ENCODE measurements at regions not wholly inside any gene's neighbourhood (a gene's known extent, or its start where the extent isn't known, plus 50 kb on each side); places are given as distances from the start of the nearest gene placed in this dataset.
A peak's percentile ranks its signal among the peaks of the same experiment; 100 is the strongest.

- Mint-ChIP-seq H3K4me1 (ENCODE audit: low read depth in 2 of 2) (peaks cover 0 to 4% of the 10 kb centered on the region in 2 donors), H3K4me3 (no peak overlapping the region), H3K9me3 (no peaks in the 10 kb centered on the region), H3K27me3 (no peaks in the 10 kb centered on the region), H3K27ac (no peak overlapping the region), H3K36me3 (ENCODE audit: insufficient read depth) (no peaks in the 10 kb centered on the region)
- DNase-seq (no peak), ATAC-seq (replicated peaks) (no peak)
Observed at GRCh38 chr12:14264778-14265177, 100.7 kb upstream of the ATF7IP start.

DNA sequence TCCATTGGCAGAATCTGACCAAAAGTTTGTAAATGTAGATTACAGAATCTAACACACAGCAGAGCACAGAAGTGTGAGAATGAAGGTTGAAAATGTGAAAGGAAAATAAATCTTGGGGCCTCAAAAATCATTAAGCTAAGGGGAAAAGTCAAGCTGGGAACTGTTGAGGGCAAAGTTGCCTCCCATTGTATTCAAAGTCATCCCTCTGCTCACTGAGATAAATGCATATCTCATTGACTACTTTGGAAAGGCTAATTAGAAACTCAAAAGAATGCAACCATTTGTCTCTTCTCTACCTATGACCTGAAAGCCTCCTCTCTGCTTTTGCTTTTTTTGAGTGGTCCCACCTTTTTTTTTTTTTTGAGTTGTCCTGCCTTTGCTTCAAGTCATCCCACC lies 97.4 kb upstream of the ATF7IP start:
- H3K9me3 Mint-ChIP-seq, result peaks cover 0 to 6% of the 10 kb centered on the region in 2 donors
- no peak overlapping the region for H3K27ac Mint-ChIP-seq
- DNase-seq, result no peak
- H3K4me1 Mint-ChIP-seq (ENCODE audit: low read depth in 2 of 2), result peaks cover 2 to 4% of the 10 kb centered on the region in 2 donors
- ATAC-seq (replicated peaks), result no peak
- H3K36me3 Mint-ChIP-seq (ENCODE audit: insufficient read depth), result no peaks in the 10 kb centered on the region
- no peaks in the 10 kb centered on the region for H3K27me3 Mint-ChIP-seq
- no peak overlapping the region for H3K4me3 Mint-ChIP-seq

GRCh38 chr12:14270392-14270791 lies 95.1 kb upstream of the ATF7IP start:
- H3K4me3 Mint-ChIP-seq, result no peak overlapping the region
- H3K9me3 Mint-ChIP-seq, result peaks cover 0 to 6% of the 10 kb centered on the region in 2 donors
- no peaks in the 10 kb centered on the region for H3K27me3 Mint-ChIP-seq
- no peak overlapping the region for H3K27ac Mint-ChIP-seq
- H3K36me3 Mint-ChIP-seq (ENCODE audit: insufficient read depth), result no peaks in the 10 kb centered on the region
- peaks cover 5% of the 10 kb centered on the region in 2 donors for H3K4me1 Mint-ChIP-seq (ENCODE audit: low read depth in 2 of 2)
- DNase-seq, result no peak
- ATAC-seq (replicated peaks), result no peak

DNA sequence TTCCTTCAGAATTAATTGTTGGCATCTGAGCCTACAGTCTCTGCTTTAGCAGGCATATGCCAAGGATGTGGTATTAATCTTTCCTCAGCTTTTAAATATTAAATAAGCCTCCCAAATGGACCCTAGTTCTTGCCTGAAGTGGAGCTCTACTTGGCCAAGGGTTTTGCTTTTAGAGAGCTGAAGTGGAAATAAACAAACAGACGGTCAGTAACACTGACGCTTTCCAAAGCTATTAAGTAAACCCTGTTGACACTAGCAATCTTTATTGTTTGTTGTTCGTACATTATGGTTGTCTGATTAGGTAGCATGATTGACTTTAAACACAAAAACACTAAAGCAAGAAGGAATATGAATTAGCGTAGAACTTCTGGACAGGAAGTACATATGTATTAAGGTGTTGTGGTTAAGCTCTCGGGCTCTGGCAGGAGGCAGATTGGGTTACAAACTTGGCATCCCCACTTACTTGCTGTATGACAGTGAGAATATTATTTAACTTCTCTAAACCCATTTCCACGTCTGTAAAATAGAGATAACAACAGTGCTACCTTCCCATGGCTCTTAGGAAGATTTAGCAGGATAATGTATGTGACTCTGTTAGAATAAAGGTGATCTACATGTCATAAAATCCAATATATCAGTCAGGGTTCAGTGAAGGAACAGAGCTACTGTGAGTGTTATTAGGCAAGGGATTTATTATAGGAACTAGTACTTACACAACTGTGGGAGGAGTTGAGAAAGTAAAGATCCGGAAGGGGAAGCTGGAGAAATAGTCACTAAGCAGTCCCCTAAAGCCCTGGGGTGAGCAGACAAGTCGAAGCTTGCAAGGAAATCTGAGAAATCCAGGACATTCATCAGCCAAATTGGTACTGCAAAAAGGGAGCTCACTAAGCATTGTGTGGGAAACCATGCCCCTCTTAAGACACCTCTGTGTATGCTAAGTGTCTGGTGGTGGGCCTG lies 92.2 kb upstream of the ATF7IP start:
- ATAC-seq (replicated peaks), result no peak
- Mint-ChIP-seq H3K27me3 (no peaks in the 10 kb centered on the region), H3K9me3 (peaks cover 0 to 6% of the 10 kb centered on the region in 2 donors), H3K4me3 (no peak overlapping the region), H3K27ac (peak overlapping the region in 1 of 2 donors; percentile 26), H3K36me3 (ENCODE audit: insufficient read depth) (no peaks in the 10 kb centered on the region), H3K4me1 (ENCODE audit: low read depth in 2 of 2) (peaks cover 5 to 9% of the 10 kb centered on the region in 2 donors)
- DNase-seq, result no peak

DNA sequence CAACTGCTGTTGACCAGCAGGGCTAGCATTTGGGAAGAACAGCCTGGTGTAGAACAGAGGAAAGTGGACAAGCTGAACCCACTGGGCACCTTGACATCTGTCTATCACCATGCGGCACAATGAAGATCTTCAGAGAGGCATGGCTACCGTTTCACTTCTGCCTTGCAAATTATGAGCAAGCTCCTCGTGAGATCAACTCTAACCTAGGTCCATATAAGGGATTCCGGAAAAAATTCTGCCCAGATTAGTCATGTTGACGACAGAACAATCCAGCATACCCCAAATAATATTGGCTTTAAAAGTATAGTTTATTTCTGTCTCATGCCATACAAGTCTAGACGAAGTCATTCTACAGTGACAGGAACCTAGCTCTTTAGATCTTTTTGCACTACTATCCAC lies 91.6 kb upstream of the ATF7IP start:
- Mint-ChIP-seq H3K27me3 (no peaks in the 10 kb centered on the region), H3K9me3 (peaks cover 0 to 6% of the 10 kb centered on the region in 2 donors), H3K27ac (peak overlapping the region in 1 of 2 donors; percentile 26), H3K4me1 (ENCODE audit: low read depth in 2 of 2) (peaks cover 5 to 9% of the 10 kb centered on the region in 2 donors), H3K4me3 (no peak overlapping the region), H3K36me3 (ENCODE audit: insufficient read depth) (no peaks in the 10 kb centered on the region)
- DNase-seq (no peak), ATAC-seq (replicated peaks) (no peak)

DNA sequence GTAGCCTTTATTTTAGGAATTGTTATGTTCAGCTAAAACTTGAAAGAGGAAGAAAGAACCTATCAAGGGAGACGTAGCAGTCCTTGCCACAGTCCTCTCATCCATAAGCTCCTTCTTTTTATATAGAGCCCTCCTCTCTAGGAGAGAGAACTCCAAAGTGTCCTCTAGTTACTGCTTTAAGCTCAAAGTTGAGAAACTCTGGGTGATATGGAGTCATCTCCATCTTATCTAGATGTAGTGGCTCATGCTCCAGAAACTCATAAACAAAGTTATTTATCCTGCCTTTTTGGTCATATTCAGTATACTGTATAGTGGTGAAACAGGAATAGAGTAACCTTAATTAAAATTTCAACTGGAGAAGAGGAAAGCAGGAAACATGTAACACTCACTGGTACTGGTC lies 90.4 kb upstream of the ATF7IP start:
- Mint-ChIP-seq H3K27ac (no peak overlapping the region), H3K4me1 (ENCODE audit: low read depth in 2 of 2) (peaks cover 5 to 9% of the 10 kb centered on the region in 2 donors), H3K27me3 (no peaks in the 10 kb centered on the region), H3K9me3 (peaks cover 0 to 5% of the 10 kb centered on the region in 2 donors), H3K4me3 (no peak overlapping the region), H3K36me3 (ENCODE audit: insufficient read depth) (no peaks in the 10 kb centered on the region)
- ATAC-seq (replicated peaks) (no peak), DNase-seq (no peak)

DNA sequence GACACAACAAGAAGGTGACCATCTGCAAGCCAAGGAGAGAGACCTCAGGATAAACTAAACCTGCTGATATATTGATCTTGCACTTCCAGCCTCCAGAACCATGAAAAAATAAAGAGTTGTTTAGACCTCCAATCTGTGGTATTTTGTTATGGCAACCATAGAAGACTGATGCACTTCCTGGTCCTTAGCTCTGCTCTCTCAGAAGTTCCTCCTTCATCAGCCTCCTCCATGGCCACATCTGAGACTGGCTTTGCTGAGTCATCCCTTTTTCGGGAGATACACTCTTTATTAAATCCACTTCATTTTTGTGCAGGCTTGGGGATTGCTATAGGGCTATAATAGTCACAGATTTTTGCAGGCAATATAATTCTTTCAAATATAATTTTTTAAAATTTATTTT lies 89.6 kb upstream of the ATF7IP start:
- no peaks in the 10 kb centered on the region for H3K36me3 Mint-ChIP-seq (ENCODE audit: insufficient read depth)
- H3K4me3 Mint-ChIP-seq, result no peak overlapping the region
- DNase-seq, result no peak
- no peaks in the 10 kb centered on the region for H3K9me3 Mint-ChIP-seq
- H3K27me3 Mint-ChIP-seq, result no peaks in the 10 kb centered on the region
- no peak for ATAC-seq (replicated peaks)
- H3K27ac Mint-ChIP-seq, result no peak overlapping the region
- peaks cover 5 to 9% of the 10 kb centered on the region in 2 donors for H3K4me1 Mint-ChIP-seq (ENCODE audit: low read depth in 2 of 2)

- Mint-ChIP-seq H3K27ac (no peak overlapping the region), H3K4me3 (no peak overlapping the region), H3K27me3 (no peaks in the 10 kb centered on the region), H3K4me1 (ENCODE audit: low read depth in 2 of 2) (peaks cover 0 to 5% of the 10 kb centered on the region in 2 donors), H3K36me3 (ENCODE audit: insufficient read depth) (no peaks in the 10 kb centered on the region), H3K9me3 (no peaks in the 10 kb centered on the region)
- ATAC-seq (replicated peaks) (no peak), DNase-seq (no peak)
Observed at GRCh38 chr12:14278294-14278953, 87.1 kb upstream of the ATF7IP start.

- Mint-ChIP-seq H3K27me3 (no peaks in the 10 kb centered on the region), H3K4me1 (ENCODE audit: low read depth in 2 of 2) (peaks cover 0 to 4% of the 10 kb centered on the region in 2 donors), H3K9me3 (no peaks in the 10 kb centered on the region), H3K27ac (no peak overlapping the region), H3K4me3 (no peak overlapping the region), H3K36me3 (ENCODE audit: insufficient read depth) (no peaks in the 10 kb centered on the region)
- ATAC-seq (replicated peaks), result no peak
- no peak for DNase-seq
Observed at GRCh38 chr12:14279845-14280244, 85.6 kb upstream of the ATF7IP start.

DNA sequence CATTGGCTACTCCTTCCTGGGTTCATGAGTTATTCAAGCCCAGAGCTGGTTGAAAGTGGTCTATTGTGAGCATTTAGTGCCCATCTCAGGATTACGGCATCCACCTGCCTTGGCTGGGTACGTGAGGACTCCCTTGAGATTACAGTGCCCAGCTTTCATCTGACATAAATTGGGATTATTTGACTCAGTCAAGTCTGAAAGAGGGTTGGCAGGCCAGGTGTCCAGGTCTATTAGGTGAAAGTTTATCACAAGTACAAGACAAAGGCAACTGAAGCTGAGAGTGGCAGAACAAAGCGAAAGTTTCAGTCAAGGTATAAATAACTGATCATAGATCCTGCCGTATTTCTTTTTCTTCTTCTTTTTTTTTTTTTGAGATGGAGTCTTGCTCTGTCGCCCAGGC lies 84.6 kb upstream of the ATF7IP start:
- DNase-seq (no peak), ATAC-seq (replicated peaks) (no peak)
- Mint-ChIP-seq H3K9me3 (no peaks in the 10 kb centered on the region), H3K4me1 (ENCODE audit: low read depth in 2 of 2) (peaks cover 0 to 1% of the 10 kb centered on the region in 2 donors), H3K27ac (no peak overlapping the region), H3K4me3 (no peak overlapping the region), H3K36me3 (ENCODE audit: insufficient read depth) (no peaks in the 10 kb centered on the region), H3K27me3 (no peaks in the 10 kb centered on the region)

- Mint-ChIP-seq H3K27ac (no peak overlapping the region), H3K36me3 (ENCODE audit: insufficient read depth) (no peaks in the 10 kb centered on the region), H3K9me3 (no peaks in the 10 kb centered on the region), H3K4me3 (no peak overlapping the region), H3K27me3 (no peaks in the 10 kb centered on the region), H3K4me1 (ENCODE audit: low read depth in 2 of 2) (peaks cover 0 to 1% of the 10 kb centered on the region in 2 donors)
- no peak for ATAC-seq (replicated peaks)
- no peak for DNase-seq
Observed at GRCh38 chr12:14281539-14281938, 83.9 kb upstream of the ATF7IP start.

GRCh38 chr12:14283489-14284144 lies 81.9 kb upstream of the ATF7IP start:
- Mint-ChIP-seq H3K4me1 (ENCODE audit: low read depth in 2 of 2) (no peaks in the 10 kb centered on the region), H3K27ac (no peak overlapping the region), H3K9me3 (no peaks in the 10 kb centered on the region), H3K36me3 (ENCODE audit: insufficient read depth) (no peaks in the 10 kb centered on the region), H3K27me3 (no peaks in the 10 kb centered on the region), H3K4me3 (no peak overlapping the region)
- ATAC-seq (replicated peaks) (no peak), DNase-seq (no peak)

- Mint-ChIP-seq H3K27ac (peak overlapping the region in 1 of 2 donors; percentile 12), H3K9me3 (no peaks in the 10 kb centered on the region), H3K27me3 (no peaks in the 10 kb centered on the region), H3K36me3 (ENCODE audit: insufficient read depth) (no peaks in the 10 kb centered on the region), H3K4me3 (no peak overlapping the region), H3K4me1 (ENCODE audit: low read depth in 2 of 2) (no peaks in the 10 kb centered on the region)
- no peak for ATAC-seq (replicated peaks)
- DNase-seq, result no peak
Observed at GRCh38 chr12:14284184-14284722, 81.2 kb upstream of the ATF7IP start.

Data from effector memory CD8-positive, alpha-beta T cell (primary cell).